HG03469 (cell line): ENCODE measurements at regions not wholly inside any gene's neighbourhood (a gene's known extent, or its start where the extent isn't known, plus 50 kb on each side); places are given as distances from the start of the nearest gene placed in this dataset.

Experiments used
- ATAC-seq: cut with Tn5 transposase; IDR thresholded peaks from one replicate; pipeline ENCODE4 v1.9.1; 2021; ENCODE audit warnings: mild to moderate bottlenecking, moderate library complexity, moderate number of reproducible peaks; ENCODE audit not compliant: unreplicated experiment

DNA sequence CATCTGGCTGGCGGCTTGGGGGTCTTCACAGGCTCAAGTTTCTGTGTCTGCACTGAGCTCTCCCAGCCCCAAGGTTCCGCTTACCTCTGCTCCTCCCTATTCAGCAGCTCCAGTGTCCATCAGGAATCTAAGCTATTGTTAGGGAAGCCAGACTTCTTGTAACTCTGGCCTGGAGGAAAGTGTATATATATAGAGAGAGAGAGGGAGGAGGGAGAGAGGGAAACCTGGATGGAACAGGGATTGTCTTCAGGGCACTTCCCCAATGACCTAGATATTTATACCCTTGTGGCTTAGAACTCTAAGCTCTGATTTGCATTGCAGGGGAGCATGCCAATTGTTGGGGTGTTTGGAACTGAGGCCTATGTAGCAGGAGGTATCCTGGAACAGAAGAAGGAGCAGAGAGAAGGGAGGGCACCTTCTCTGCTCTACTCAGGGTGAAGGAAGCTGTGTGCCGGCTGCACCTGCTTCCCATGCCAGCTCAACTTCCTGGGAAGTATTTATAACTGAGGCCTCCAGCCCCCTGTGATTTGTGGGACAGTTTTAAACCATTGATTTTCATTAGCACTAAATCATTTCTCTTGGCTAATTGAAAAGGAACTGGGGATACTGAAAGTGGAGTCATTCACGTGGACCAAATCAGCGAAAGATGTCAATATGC, 70.9 kb downstream of the NAV1 start:
- no peak for ATAC-seq

- no peak for ATAC-seq
These were observed 71.9 kb downstream of the NAV1 start for GRCh38 chr1:201610858-201611257.

DNA sequence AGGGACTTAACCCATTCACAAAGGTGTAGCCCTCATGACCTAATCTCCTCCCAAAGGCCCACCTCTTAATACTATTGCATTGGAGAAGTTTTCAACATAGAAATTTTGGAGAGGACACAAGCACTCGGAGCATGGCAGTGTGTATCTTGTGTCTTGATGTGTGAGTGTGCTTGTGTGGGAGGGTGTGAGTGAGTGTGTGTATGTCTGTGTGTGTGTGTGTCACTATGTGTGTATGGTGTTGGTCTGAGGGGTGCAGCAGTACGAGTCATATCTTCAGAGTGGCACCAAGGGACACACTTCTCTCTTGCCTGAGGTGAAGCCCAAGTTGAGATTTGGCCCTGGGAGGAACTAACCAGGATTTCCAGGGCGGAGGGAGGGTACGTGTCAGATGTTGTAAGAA, 73.7 kb downstream of the NAV1 start:
- no peak for ATAC-seq

DNA sequence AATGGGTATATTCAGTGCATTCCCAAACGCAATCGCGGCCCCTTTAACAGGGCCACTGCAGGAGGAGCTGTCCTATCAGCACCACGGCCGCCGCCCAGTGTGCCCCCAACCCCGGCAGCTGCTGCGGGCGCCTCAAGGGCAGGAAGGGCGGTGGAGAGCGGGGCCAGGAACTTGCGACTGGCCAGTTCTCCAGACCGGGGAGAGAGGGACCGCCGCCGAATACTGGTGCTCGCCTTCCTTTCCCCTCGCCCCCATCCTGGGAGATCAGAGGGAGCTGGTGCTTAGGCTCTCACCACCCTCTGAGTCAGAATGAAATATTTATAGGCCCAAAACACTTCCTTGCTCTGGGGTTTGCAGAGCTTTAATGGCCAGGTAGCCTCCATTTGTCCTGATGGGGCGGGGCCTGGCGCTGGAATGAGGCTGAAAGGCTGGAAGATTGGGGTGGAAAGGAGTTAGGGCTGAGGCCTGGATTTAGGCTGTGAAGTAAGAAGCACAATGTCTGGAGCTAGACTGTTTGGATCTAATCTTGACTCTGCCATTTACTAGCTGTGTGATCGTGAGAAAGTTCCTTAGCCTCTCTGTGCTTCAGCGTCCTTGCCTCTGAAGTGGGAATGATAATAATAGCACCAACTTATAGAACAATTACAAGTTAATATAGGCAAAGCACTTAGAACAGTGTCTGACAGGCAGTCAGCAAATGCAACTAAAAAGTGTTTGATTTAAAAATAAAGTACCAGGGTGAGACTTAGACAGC, 75.5 kb downstream of the NAV1 start:
- no peak for ATAC-seq

GRCh38 chr1:201617157-201617556, 78.2 kb downstream of the NAV1 start:
- no peak for ATAC-seq

DNA sequence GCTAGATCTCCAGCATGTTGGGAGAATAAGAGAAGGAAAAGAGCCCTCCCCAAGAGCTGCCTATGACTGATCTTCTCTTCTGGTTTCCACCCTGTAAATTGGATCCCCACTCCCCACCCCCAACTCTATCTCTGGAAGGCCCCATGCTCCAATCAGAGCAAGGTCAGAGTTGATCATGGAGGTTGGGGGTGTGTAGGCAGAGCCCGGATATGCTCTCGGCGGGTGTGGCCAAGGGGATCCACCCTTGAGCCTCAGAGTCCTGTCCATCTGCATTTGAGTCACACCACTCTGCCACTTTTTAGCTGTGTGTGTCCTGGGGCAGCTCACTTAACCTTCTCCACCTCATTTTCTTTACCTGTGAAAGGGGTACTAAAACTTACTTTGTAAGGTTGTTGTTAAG, 79.5 kb downstream of the NAV1 start:
- ATAC-seq, result no peak

GRCh38 chr1:201618905-201619304, 80.0 kb downstream of the NAV1 start:
- ATAC-seq, result no peak

- no peak for ATAC-seq
These were observed 80.6 kb downstream of the NAV1 start for GRCh38 chr1:201619513-201619912.

DNA sequence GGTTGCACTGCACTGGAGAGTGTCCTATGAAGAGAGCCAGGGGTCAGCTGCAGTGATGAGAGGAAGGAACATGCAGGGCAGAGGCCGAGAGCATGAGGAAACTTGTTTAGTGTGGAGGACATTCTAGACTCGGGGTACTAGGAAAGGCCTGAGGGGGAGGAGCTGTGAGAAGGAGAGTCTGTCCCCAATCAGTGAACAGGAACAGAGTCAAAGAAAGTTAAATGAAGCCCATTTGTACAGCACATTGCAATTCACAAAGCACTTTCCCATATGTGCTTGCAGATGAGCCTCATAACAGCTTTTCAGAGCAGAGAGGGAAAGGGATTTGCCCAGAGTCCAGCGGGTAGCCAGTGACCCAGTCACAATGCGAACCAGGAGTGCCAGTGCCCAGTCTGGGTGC, 83.4 kb downstream of the NAV1 start:
- no peak for ATAC-seq

GRCh38 chr1:201622824-201623223, 83.9 kb downstream of the NAV1 start:
- no peak for ATAC-seq

DNA sequence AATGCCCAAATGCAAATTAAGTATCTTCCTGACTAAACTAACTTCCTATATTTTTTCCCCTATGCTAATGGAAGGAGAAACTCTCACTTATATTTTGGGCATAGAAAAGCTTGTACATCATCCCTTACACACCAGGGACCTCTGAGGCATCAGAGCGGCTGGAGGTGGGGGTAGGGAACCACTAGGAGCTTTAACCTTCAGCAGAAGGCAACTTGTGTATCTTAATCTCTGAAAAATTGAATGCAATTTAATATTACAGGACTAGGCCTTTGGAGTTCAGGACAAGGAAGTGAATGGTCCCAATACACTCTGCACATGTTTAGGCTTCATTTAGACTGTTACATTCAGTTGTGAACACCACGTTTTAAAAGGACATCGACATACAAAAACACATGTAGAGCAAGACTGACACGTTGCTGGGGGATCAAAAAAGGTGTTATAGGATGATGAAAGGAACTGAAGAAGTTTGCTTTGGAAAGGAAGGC, 85.9 kb downstream of the NAV1 start:
- ATAC-seq, result no peak

- ATAC-seq, result no peak
These were observed 86.4 kb downstream of the NAV1 start for GRCh38 chr1:201625226-201625761.

DNA sequence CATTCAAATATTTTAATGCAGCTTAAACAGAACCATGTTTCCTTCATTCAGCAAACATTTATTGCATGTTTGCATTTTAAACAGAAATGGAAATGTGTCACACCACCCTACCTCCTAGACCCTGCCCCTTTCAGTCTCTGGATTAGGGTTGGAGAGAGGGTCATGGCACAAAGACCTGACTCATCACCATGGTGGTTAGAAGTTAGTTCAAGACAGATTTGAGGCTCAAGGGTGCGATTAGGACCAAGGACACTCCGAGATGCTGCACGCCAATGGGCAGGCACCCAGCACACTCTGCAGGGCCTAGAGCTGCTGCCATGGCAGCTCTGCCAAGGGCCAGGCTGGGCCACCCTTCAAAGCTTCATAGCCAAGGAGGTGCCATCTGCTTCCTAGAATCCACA, 86.9 kb downstream of the NAV1 start:
- ATAC-seq, result no peak

DNA sequence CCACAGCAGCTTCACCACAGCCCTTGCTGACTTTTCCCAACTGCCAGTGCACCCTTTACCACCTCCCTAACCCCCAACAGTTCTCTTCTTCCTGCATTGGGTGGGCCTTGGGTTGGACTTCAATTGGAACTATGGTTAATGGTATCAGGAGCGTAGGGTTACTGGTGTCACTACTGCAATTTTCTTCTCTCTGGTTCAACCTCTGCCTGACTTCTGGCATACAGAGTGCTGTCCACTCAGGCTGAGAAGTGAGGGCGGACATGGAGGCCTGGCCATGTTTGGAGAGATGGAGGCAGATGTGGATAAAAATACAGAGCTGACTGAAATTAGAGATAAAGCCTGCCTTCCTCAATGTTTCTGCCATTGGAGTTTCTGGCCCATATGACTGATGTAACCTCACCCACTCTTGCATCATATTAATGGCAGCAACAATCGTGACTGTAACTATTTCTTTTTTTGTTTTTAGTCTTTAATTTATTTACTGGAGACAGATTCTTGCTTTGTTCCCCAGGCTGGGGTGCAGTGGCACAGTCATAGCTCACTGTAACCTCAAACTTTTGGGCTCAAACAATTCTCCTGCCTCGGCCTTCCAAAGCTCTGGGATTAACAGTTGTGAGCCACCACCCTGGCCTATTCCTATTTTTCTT, 87.8 kb downstream of the NAV1 start:
- no peak for ATAC-seq

- ATAC-seq, result no peak
These were observed 89.6 kb downstream of the NAV1 start for GRCh38 chr1:201628490-201628889.

- ATAC-seq, result no peak
These were observed 91.7 kb downstream of the NAV1 start for GRCh38 chr1:201630582-201630981.

GRCh38 chr1:201631037-201631436, 92.1 kb downstream of the NAV1 start:
- no peak for ATAC-seq

DNA sequence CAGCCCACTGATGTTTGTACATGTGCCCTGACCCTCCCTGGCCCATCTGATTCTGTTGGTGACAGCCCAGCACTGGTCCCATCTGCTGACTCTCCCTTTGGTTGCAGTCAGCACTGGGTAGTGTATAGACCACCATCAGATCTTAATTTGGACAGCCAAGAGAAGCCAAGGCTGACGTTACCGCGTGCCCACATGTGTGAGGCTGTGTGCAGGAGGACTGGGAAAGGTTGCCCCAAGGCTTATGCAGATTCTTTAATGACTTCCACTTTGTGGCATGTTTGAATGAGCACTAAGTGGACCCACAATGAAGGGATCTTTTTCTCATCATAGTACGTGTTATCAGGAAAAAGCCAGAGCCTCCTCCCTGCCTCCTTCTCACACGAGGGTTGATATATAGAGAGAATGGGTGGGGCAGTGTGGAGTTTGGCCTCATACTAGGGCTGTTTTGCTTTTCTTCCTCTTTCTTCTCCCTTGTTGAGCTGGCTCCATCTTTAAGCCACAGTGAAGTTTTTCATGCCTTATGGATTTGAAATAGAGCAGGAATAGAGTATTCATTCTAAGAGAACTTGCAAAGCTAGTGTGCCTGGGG, 93.5 kb downstream of the NAV1 start:
- no peak for ATAC-seq

DNA sequence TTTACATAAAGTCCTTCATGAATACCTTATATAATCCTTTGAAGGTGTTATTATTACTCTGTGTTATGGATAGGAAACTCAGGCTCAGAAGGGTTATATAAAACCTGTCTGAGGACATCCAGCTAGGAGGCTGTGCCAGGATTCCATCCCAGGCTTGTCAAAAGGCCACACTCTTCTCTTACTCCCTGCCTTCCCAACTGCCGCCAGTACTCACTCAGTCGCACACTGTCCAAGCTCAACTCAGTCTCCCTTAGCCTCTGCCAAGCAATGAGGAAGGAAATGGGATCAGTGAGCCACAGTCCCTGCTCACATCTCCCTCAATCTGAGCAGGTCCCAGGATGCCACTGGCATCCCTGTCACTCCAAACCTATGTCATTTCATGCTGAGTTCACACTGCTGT, 94.4 kb downstream of the NAV1 start:
- no peak for ATAC-seq

DNA sequence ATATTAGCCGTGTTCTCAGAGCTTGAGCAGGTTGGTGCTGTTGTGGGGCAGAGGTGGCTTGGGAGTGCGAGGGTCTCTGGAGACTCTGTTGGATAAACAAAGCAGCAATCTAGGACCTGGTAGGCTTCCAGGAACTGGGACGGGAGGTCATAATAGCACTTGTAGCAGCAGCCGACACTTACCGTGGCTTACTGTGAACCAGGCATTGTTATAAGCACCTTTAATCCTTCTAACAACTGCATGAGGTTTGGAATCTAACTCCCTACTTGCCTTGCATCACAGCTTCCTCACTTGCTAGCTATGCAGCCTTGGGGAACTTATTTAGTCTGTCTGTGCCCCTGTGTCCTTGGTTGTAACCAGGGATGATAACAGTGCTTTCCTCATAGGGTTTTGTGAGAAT, 94.9 kb downstream of the NAV1 start:
- ATAC-seq, result no peak

DNA sequence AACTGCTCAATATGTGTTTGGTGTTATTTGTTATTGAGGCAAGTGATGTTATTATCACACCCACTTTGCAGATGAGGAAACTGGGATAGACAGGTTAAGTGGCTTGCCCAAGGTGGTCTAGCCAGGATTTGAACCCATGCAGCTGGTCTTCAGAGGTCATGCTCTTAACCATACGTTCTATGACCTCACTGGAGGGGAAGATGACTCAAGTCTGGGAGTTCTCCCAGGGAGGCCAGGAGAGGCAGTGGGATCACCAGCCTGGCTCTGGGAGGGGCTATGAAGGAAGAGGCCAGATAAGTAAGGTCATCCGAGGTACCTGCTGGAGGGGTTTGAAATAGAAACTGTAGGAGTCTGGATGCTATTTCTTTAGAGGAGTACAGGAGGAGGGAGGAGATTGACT, 95.3 kb downstream of the NAV1 start:
- no peak for ATAC-seq
